IMR-90 (cell line): ENCODE measurements at regions not wholly inside any gene's neighbourhood (a gene's known extent, or its start where the extent isn't known, plus 50 kb on each side); places are given as distances from the start of the nearest gene placed in this dataset.

Experiments
- ATAC-seq: fragments of 200-7000 bp; cut with Tn5 transposase; 2 replicates; pipeline ENCODE4 v1.9.1; 2020; ENCODE audit warnings: low read depth, mild to moderate bottlenecking, moderate library complexity
- BruUV-seq: library from RNA; stranded (reverse); fragments of 400-500 nt; replicated peaks from 2 replicates; lab custom pipeline; 2021; lab: Mats Ljungman, UMichigan
- CTCF ChIA-PET: fragments of 300-600 bp; formaldehyde crosslinking; extraction: SDS; loops from one replicate; lab custom pipeline; 2021; ENCODE audit warnings: antibody characterized with exemption; lab: Yijun Ruan, JAX
- POLR2A ChIA-PET: fragments of 300-600 bp; sonication (Branson Sonifier 250); formaldehyde crosslinking; loops from one replicate; lab custom pipeline; 2022; ENCODE audit warnings: antibody characterized with exemption; ENCODE audit not compliant: unreplicated experiment; lab: Charles Lee
- DNase-seq: peaks from one replicate; pipeline ENCODE4 v3.0.0; 2013
- H2AFZ ChIP-seq: replicated peaks from 2 replicates; pipeline ENCODE3; 2013; ENCODE audit warnings: low read length, mild to moderate bottlenecking; ENCODE audit not compliant: poor library complexity
- H2AK5ac ChIP-seq: 2 replicates; pipeline ENCODE4 v1.6.1; 2013; ENCODE audit warnings: low read depth, low read length, inconsistent platforms
- H2AK9ac ChIP-seq: replicated peaks from 2 replicates; pipeline ENCODE3; 2013; ENCODE audit warnings: mild to moderate bottlenecking, low read depth, low read length, moderate library complexity; ENCODE audit not compliant: poor library complexity
- H2BK120ac ChIP-seq: 2 replicates; pipeline ENCODE4 v1.6.1; 2013; ENCODE audit warnings: low read depth, low read length, inconsistent platforms
- H2BK15ac ChIP-seq: 3 replicates; pipeline ENCODE4 v1.6.1; 2013; ENCODE audit warnings: low read depth, low read length, inconsistent platforms
- H2BK20ac ChIP-seq: 2 replicates; pipeline ENCODE4 v1.6.1; 2013; ENCODE audit warnings: low read depth, mild to moderate bottlenecking, inconsistent platforms, low read length, moderate library complexity
- H2BK5ac ChIP-seq: 2 replicates; pipeline ENCODE4 v1.6.1; 2013; ENCODE audit warnings: mild to moderate bottlenecking, low read depth, low read length, inconsistent platforms; ENCODE audit not compliant: poor library complexity, severe bottlenecking
- H3K14ac ChIP-seq: replicated peaks from 2 replicates; pipeline ENCODE4 v1.6.1; 2013; ENCODE audit warnings: low read depth, low read length, inconsistent platforms
- H3K18ac ChIP-seq: 2 replicates; pipeline ENCODE4 v1.6.1; 2013; ENCODE audit warnings: low read depth, low read length, control low read depth
- H3K23ac ChIP-seq: 2 replicates; pipeline ENCODE4 v1.6.1; 2013; ENCODE audit warnings: low read depth, low read length, inconsistent platforms
- H3K27ac ChIP-seq: 2 replicates; pipeline ENCODE4 v1.5.1; 2013; ENCODE audit warnings: mild to moderate bottlenecking, control low read depth, low read length; ENCODE audit not compliant: insufficient read depth
- H3K27me3 ChIP-seq: 2 replicates; pipeline ENCODE4 v1.6.1; 2013; ENCODE audit warnings: low read length; ENCODE audit not compliant: control insufficient read depth, insufficient read depth
- H3K36me3 ChIP-seq: 2 replicates; pipeline ENCODE4 v1.6.1; 2013; ENCODE audit warnings: low read length, mixed read lengths; ENCODE audit not compliant: control insufficient read depth, insufficient read depth
- H3K4ac ChIP-seq: 2 replicates; pipeline ENCODE4 v1.6.1; 2013; ENCODE audit warnings: low read depth, low read length, inconsistent platforms
- H3K4me1 ChIP-seq: 2 replicates; pipeline ENCODE4 v1.6.1; 2013; ENCODE audit warnings: low read length, mixed read lengths; ENCODE audit not compliant: control insufficient read depth, insufficient read depth
- H3K4me2 ChIP-seq: 2 replicates; pipeline ENCODE4 v1.6.1; 2013; ENCODE audit warnings: low read depth, mild to moderate bottlenecking, control low read depth, low read length, moderate library complexity
- H3K4me3 ChIP-seq: 2 replicates; pipeline ENCODE4 v1.5.1; 2013; ENCODE audit warnings: low read depth, mild to moderate bottlenecking, control low read depth, low read length, moderate library complexity; ENCODE audit not compliant: insufficient read depth
- H3K56ac ChIP-seq: 2 replicates; pipeline ENCODE4 v1.6.1; 2013; ENCODE audit warnings: low read length, inconsistent platforms; ENCODE audit not compliant: insufficient read depth; ENCODE audit errors: extremely low read depth
- H3K79me1 ChIP-seq, 2 experiments: 2 replicates each; pipeline ENCODE4 v1.6.1; 2013; ENCODE audit warnings: low read length in 2 of 2, inconsistent platforms in 1 of 2, low read depth in 1 of 2
- H3K9ac ChIP-seq: 2 replicates; pipeline ENCODE4 v1.6.1; 2013; ENCODE audit warnings: low read depth, low read length, control low read depth
- H3K9me1 ChIP-seq: 2 replicates; pipeline ENCODE4 v1.6.1; 2013; ENCODE audit warnings: low read length, inconsistent platforms; ENCODE audit not compliant: insufficient read depth
- H3K9me3 ChIP-seq: 2 replicates; pipeline ENCODE4 v1.6.1; 2013; ENCODE audit warnings: low read length; ENCODE audit not compliant: control insufficient read depth, insufficient read depth
- H4K20me1 ChIP-seq: 2 replicates; pipeline ENCODE4 v1.6.1; 2013; ENCODE audit warnings: low read length, inconsistent platforms; ENCODE audit not compliant: insufficient read depth
- H4K5ac ChIP-seq: 2 replicates; pipeline ENCODE4 v1.6.1; 2013; ENCODE audit warnings: mild to moderate bottlenecking, low read depth, low read length, control low read depth
- H4K8ac ChIP-seq, 2 experiments: 2 replicates each; pipeline ENCODE4 v1.6.1; 2013; ENCODE audit warnings: low read depth in 2 of 2, low read length in 2 of 2, control low read depth in 1 of 2, inconsistent platforms in 1 of 2
- H4K91ac ChIP-seq: 2 replicates; pipeline ENCODE4 v1.6.1; 2013; ENCODE audit warnings: low read depth, low read length, inconsistent platforms; ENCODE audit not compliant: insufficient read depth
- BHLHE40 ChIP-seq: fragments of 150-350 bp; IDR thresholded peaks from 2 replicates; pipeline ENCODE4 v1.6.1; 2016; ENCODE audit warnings: mild to moderate bottlenecking, low read depth, low read length
- CEBPB ChIP-seq: IDR thresholded peaks from 2 replicates; pipeline ENCODE4 v1.6.1; 2012; ENCODE audit warnings: low read depth, low read length, improper control_type of control experiment
- CTCF ChIP-seq: conservative IDR thresholded peaks from 2 replicates; pipeline ENCODE4 v1.5.1; 2012; ENCODE audit warnings: mild to moderate bottlenecking, low read depth, low read length, improper control_type of control experiment
- ELK1 ChIP-seq: fragments of 150-350 bp; IDR thresholded peaks from 2 replicates; pipeline ENCODE4 v1.6.1; 2016; ENCODE audit warnings: low read depth, mild to moderate bottlenecking, low read length, moderate library complexity, borderline replicate concordance
- MXI1 ChIP-seq: IDR thresholded peaks from 2 replicates; pipeline ENCODE4 v1.6.1; 2012; ENCODE audit warnings: low read depth, mild to moderate bottlenecking, low read length, moderate library complexity, borderline replicate concordance
- NFE2L2 ChIP-seq: fragments of 150-350 bp; IDR thresholded peaks from 2 replicates; pipeline ENCODE4 v1.6.1; 2016; ENCODE audit warnings: low read depth, mild to moderate bottlenecking, low read length
- RAD21 ChIP-seq: IDR thresholded peaks from 2 replicates; pipeline ENCODE4 v1.6.1; 2012; ENCODE audit warnings: low read length, improper control_type of control experiment
- SMC3 ChIP-seq: fragments of 150-350 bp; IDR thresholded peaks from 2 replicates; pipeline ENCODE4 v1.6.1; 2016; ENCODE audit warnings: low read depth, mild to moderate bottlenecking, antibody characterized with exemption, low read length, moderate library complexity
- WGBS, 2 experiments: methylation state at CpG; one replicate each; pipeline versions ENCODE4 v1.1.5 to v1.1.7; 2013; ENCODE audit warnings: missing lambda C conversion rate in 2 of 2; ENCODE audit not compliant: insufficient read length in 1 of 2; ENCODE audit errors: extremely low coverage in 2 of 2; 5-methylcytosine and 5-hydroxymethylcytosine counted together
- dilution Hi-C: fragments of 300-500 bp; cut with HindIII; formaldehyde crosslinking; loops from one replicate; pipeline ENCODE4 v1.14.3; 2018; ENCODE audit warnings: low sequenced_read_pairs; ENCODE audit not compliant: unreplicated experiment
- in situ Hi-C: fragments of 300-500 bp; cut with MboI; formaldehyde crosslinking; loops from 3 replicates; pipeline ENCODE4 v1.14.3; 2019; ENCODE audit warnings: low sequenced_read_pairs, inconsistent platforms, mixed read lengths
- intact Hi-C: fragments of 100-400 bp; cut with micrococcal nuclease; formaldehyde crosslinking; loops from 2 replicates; pipeline ENCODE4 v1.10.0; 2022

- ChIA-PET POLR2A (no interaction called here), CTCF (interaction anchor here (0.7 to 3.8 kb wide), 22 partner anchors 8 to 247 kb away, joined by 3 to 18 read pairs (median 4); no protein-coding TSS in a partner anchor)
- Histone ChIP-seq H4K91ac (no peak overlapping the region), H4K5ac (no peak overlapping the region), H2BK20ac (no peak overlapping the region), H3K4me3 (no peak overlapping the region), H3K56ac (no peak overlapping the region), H3K9me3 (no peaks in the 10 kb centered on the region), H3K27ac (no peak overlapping the region), H4K20me1 (no peaks in the 10 kb centered on the region), H3K36me3 (no peaks in the 10 kb centered on the region), H3K18ac (no peak overlapping the region), H2BK120ac (no peak overlapping the region), H3K27me3 (no peaks in the 10 kb centered on the region), H3K4ac (no peak overlapping the region), H3K9me1 (no peaks in the 10 kb centered on the region), H3K23ac (no peak overlapping the region), H2BK15ac (no peak overlapping the region), H2AK5ac (no peak overlapping the region), H2BK5ac (no peak overlapping the region), H2AFZ (no peak overlapping the region), H2AK9ac (no peak overlapping the region), H3K4me1 (no peaks in the 10 kb centered on the region), H3K79me1 (no peaks in the 10 kb centered on the region), H4K8ac (no peak overlapping the region), H3K14ac (no peak overlapping the region), H3K4me2 (no peak overlapping the region), H3K9ac (no peak overlapping the region)
- dilution Hi-C loops (no loop called here), in situ Hi-C loops (no loop called here), intact Hi-C loops (loop anchor here (1.0 to 5.0 kb wide), 3 partner anchors 209 to 458 kb away; no protein-coding TSS in a partner anchor)
- WGBS, 2 experiments = no CpG with 5 or more reads among the region's 1 CpG
- peak; percentile 80 for ATAC-seq
- TF ChIP-seq MXI1 (no peak), CEBPB (no peak), NFE2L2 (no peak), BHLHE40 (no peak), ELK1 (no peak), RAD21 (peak; percentile 73), CTCF (peak; percentile 67), SMC3 (peak; percentile 74)
- peak; percentile 49 for DNase-seq
- no TSS peak for BruUV-seq
Observed at GRCh38 chr18:11310476-11311086, 161.2 kb upstream of the PIEZO2 start.
